Omental fat pad (tissue), 3 donors: ENCODE measurements at regions not wholly inside any gene's neighbourhood (a gene's known extent, or its start where the extent isn't known, plus 50 kb on each side); places are given as distances from the start of the nearest gene placed in this dataset.

Experiments used
- ATAC-seq: fragments of 150-250 bp; one replicate; pipeline ENCODE4 v1.9.1; 2016; ENCODE audit warnings: mild to moderate bottlenecking, moderate library complexity; ENCODE audit not compliant: low FRiP score
- DNase-seq: peaks from one replicate; pipeline ENCODE4 v3.0.0-alpha.2; 2019; ENCODE audit warnings: low spot score
- TF ChIP-seq, protein P1 (sequence below), 3 donors: fragments of 450-650 bp; IDR thresholded peaks; one replicate each; pipeline ENCODE4 v1.5.1; 2016 to 2017; ENCODE audit warnings: antibody characterized with exemption in 3 of 3, mild to moderate bottlenecking in 3 of 3, moderate library complexity in 2 of 3

GRCh38 chr10:46236941-46237681 lies 49.7 kb upstream of the ANTXRL start:
- TF ChIP-seq, protein P1, sequence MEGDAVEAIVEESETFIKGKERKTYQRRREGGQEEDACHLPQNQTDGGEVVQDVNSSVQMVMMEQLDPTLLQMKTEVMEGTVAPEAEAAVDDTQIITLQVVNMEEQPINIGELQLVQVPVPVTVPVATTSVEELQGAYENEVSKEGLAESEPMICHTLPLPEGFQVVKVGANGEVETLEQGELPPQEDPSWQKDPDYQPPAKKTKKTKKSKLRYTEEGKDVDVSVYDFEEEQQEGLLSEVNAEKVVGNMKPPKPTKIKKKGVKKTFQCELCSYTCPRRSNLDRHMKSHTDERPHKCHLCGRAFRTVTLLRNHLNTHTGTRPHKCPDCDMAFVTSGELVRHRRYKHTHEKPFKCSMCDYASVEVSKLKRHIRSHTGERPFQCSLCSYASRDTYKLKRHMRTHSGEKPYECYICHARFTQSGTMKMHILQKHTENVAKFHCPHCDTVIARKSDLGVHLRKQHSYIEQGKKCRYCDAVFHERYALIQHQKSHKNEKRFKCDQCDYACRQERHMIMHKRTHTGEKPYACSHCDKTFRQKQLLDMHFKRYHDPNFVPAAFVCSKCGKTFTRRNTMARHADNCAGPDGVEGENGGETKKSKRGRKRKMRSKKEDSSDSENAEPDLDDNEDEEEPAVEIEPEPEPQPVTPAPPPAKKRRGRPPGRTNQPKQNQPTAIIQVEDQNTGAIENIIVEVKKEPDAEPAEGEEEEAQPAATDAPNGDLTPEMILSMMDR (IDR thresholded peaks at IDR 0.05), result no peak
- ATAC-seq (no peak), DNase-seq (no peak)
